ENCODE measurements at regions not wholly inside any gene's neighbourhood (a gene's known extent, or its start where the extent isn't known, plus 50 kb on each side); places are given as distances from the start of the nearest gene placed in this dataset.

- Histone ChIP-seq H3K4me1 (no peaks in the 10 kb centered on the region), H3K36me3 (replicated peaks in 1 of 2; ENCODE audit: insufficient read depth in 1 of 2, low read depth in 2 of 2) (no peaks in the 10 kb centered on the region), H3K27me3 (no peaks in the 10 kb centered on the region), H3K4me3 (no peak overlapping the region), H3K9me3 (no peaks in the 10 kb centered on the region), H3K27ac (no peak overlapping the region)
- DNase-seq (no peak), ATAC-seq (no peak)
- no peak for TF ChIP-seq POLR2A (IDR thresholded peaks at IDR 0.05)
- TF ChIP-seq, protein P1, sequence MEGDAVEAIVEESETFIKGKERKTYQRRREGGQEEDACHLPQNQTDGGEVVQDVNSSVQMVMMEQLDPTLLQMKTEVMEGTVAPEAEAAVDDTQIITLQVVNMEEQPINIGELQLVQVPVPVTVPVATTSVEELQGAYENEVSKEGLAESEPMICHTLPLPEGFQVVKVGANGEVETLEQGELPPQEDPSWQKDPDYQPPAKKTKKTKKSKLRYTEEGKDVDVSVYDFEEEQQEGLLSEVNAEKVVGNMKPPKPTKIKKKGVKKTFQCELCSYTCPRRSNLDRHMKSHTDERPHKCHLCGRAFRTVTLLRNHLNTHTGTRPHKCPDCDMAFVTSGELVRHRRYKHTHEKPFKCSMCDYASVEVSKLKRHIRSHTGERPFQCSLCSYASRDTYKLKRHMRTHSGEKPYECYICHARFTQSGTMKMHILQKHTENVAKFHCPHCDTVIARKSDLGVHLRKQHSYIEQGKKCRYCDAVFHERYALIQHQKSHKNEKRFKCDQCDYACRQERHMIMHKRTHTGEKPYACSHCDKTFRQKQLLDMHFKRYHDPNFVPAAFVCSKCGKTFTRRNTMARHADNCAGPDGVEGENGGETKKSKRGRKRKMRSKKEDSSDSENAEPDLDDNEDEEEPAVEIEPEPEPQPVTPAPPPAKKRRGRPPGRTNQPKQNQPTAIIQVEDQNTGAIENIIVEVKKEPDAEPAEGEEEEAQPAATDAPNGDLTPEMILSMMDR (IDR thresholded peaks at IDR 0.05), result no peak
- WGBS, 2 donors, result 90 to 100% methylated on average over 1 to 2 of the region's 2 CpGs
- intact Hi-C loops (cut with DNase I), result no loop called here
These were observed 87.8 kb downstream of the ZIC5 start for GRCh38 chr13:99883805-99884204.

DNA sequence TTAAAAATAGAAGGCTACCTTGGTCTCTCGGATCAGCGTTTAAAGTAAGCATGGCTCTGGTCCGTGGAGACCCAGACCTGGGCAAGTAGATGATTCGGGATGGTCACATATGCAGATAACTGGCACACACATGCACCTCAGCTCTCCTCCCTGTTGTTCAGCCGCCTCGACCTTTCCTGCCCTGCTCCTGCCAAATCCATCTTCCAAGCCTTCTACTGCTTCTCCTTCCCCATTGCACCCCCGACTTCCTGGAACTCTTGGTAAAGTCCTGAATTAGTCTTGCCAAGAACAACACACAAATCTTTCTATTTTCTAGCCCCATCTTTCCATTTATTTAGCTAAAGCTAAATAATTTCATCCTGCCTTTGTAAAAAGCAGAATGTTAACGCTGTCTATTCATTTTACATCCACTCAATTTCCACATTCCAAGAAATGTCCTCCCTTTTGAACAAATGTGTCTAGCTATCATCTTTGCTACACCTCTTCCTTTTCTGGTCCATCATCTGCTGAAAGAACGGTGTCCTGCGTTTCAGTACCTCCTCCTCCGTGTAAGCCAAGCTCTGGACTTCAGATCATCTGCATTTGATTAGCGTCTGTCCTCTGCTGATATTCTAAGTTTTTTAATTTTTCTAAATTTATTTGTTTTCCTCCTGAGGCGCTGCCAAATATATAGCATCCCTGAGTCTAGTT is 92.5 kb downstream of the ZIC5 start:
- DNase-seq (no peak), ATAC-seq (no peak)
- H3K4me3 ChIP-seq, result no peak overlapping the region
- TF ChIP-seq, protein P1 (IDR thresholded peaks at IDR 0.05), result no peak
- TF ChIP-seq POLR2A (IDR thresholded peaks at IDR 0.05), result no peak
- no peaks in the 10 kb centered on the region for H3K4me1 ChIP-seq
- no peak overlapping the region for H3K27ac ChIP-seq
- no peaks in the 10 kb centered on the region for H3K9me3 ChIP-seq
- no peaks in the 10 kb centered on the region for H3K36me3 ChIP-seq (replicated peaks in 1 of 2; ENCODE audit: insufficient read depth in 1 of 2, low read depth in 2 of 2)
- intact Hi-C loops (cut with DNase I), result no loop called here
- WGBS, 2 donors, result 79 to 82% methylated on average over 13 of the region's 13 CpGs
- H3K27me3 ChIP-seq, result no peaks in the 10 kb centered on the region

DNA sequence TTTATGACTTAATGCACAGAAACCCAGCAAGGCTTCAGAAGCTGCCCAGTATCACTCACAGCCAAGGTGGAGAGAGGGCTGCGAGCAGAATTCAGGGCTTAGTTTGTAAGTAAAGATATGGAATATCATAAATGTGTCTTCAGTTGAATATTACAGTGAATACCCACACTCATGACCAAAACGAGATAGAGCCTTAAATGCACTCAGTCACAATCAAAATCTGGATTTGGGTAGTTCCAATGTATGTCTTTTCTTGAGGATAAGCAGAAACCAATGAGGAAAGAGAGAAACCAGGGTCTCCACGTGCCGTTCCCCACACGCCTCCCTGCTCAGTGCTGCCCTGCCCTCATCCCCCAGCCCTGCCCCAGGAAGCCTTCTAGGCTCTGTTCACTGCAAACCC is 94.9 kb downstream of the ZIC5 start:
- ATAC-seq, result no peak
- Histone ChIP-seq H3K4me3 (no peak overlapping the region), H3K27me3 (no peaks in the 10 kb centered on the region), H3K36me3 (replicated peaks in 1 of 2; ENCODE audit: insufficient read depth in 1 of 2, low read depth in 2 of 2) (no peaks in the 10 kb centered on the region), H3K9me3 (no peaks in the 10 kb centered on the region), H3K27ac (no peak overlapping the region), H3K4me1 (no peaks in the 10 kb centered on the region)
- no peak for DNase-seq
- no peak for TF ChIP-seq POLR2A (IDR thresholded peaks at IDR 0.05)
- TF ChIP-seq, protein P1 (IDR thresholded peaks at IDR 0.05), result no peak
- intact Hi-C loops (cut with DNase I), result no loop called here
- 85 to 96% methylated on average over 5 of the region's 5 CpGs for WGBS, 2 donors

GRCh38 chr13:99875391-99875790 is 96.2 kb downstream of the ZIC5 start:
- no peak overlapping the region for H3K4me3 ChIP-seq
- H3K36me3 ChIP-seq (replicated peaks in 1 of 2; ENCODE audit: insufficient read depth in 1 of 2, low read depth in 2 of 2), result no peaks in the 10 kb centered on the region
- no peaks in the 10 kb centered on the region for H3K9me3 ChIP-seq
- intact Hi-C loops (cut with DNase I), result no loop called here
- DNase-seq (no peak), ATAC-seq (no peak)
- 87 to 90% methylated on average over 6 of the region's 6 CpGs for WGBS, 2 donors
- no peaks in the 10 kb centered on the region for H3K27me3 ChIP-seq
- H3K27ac ChIP-seq, result no peak overlapping the region
- no peaks in the 10 kb centered on the region for H3K4me1 ChIP-seq
- no peak for TF ChIP-seq POLR2A (IDR thresholded peaks at IDR 0.05)
- TF ChIP-seq, protein P1 (IDR thresholded peaks at IDR 0.05), result no peak

DNA sequence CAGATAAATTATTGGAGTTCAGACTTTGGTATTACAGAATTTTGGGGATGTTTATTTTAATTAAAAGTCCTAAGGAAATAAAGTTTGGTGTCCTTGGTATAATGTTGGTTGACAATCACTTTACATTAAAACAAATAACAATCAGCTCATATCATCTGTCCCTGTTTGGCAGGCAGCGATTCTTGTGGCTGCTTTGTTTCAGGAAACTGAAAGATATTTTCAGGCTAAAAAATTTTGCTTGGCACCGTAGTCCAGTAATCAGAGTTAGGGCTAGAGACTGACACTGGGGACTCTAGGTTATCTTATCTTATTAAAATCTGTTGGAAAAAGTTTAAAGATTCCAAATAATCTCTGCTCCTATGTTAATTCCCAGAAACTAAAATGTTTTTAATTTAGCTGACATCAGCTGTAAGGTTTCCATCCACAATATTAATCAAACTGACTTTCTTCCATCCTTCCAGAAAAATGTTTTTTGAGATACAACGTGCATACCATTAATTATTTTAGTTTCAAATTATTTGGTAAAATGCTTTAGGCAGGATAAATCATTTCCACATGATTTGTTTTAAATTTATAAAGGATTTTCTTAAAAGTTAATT is 97.6 kb downstream of the ZIC5 start:
- Histone ChIP-seq H3K36me3 (replicated peaks in 1 of 2; ENCODE audit: insufficient read depth in 1 of 2, low read depth in 2 of 2) (no peaks in the 10 kb centered on the region), H3K9me3 (no peaks in the 10 kb centered on the region), H3K27ac (no peak overlapping the region), H3K4me3 (no peak overlapping the region), H3K27me3 (no peaks in the 10 kb centered on the region), H3K4me1 (no peaks in the 10 kb centered on the region)
- intact Hi-C loops (cut with DNase I), result no loop called here
- TF ChIP-seq, protein P1 (IDR thresholded peaks at IDR 0.05), result no peak
- TF ChIP-seq POLR2A (IDR thresholded peaks at IDR 0.05), result no peak
- 58 to 61% methylated on average over 3 of the region's 3 CpGs for WGBS, 2 donors
- DNase-seq, result no peak
- ATAC-seq, result no peak
